Pancreas (tissue), 10 donors: ENCODE measurements at regions not wholly inside any gene's neighbourhood (a gene's known extent, or its start where the extent isn't known, plus 50 kb on each side); places are given as distances from the start of the nearest gene placed in this dataset.

Experiments used
- ATAC-seq, 4 donors: fragments of 200-7000 bp; cut with Tn5 transposase; one replicate each; pipeline versions ENCODE4 v1.8.0 to v1.9.1; 2020; ENCODE audit warnings: mild to moderate bottlenecking in 4 of 4, moderate library complexity in 4 of 4
- DNase-seq, 6 donors: peaks; one replicate each; pipeline ENCODE4 v3.0.0-alpha.2; 2020
- FAIRE-seq: peaks from 2 replicates; lab custom pipeline; 2012; peaks lifted over from hg19 to GRCh38; lab: Jason Lieb, UNC
- H3K27ac ChIP-seq, 4 donors: fragments of 200-600 bp; sonication (generic); 1 replicate in 3 of 4; 2 replicates in 1 of 4; pipeline versions ENCODE4 v1.5.0 to v1.8.0; 2020
- H3K27me3 ChIP-seq, 4 donors: fragments of 200-600 bp; one replicate each; pipeline ENCODE4 v1.8.0; 2021
- H3K36me3 ChIP-seq, 3 donors: fragments of 200-600 bp; sonication (generic) in 1 of 3; one replicate each; pipeline versions ENCODE4 v1.5.0 to v1.8.0; 2020 to 2021
- H3K4me1 ChIP-seq, 3 donors: fragments of 200-600 bp; one replicate each; pipeline ENCODE4 v1.8.0; 2021
- H3K4me3 ChIP-seq, 4 donors: fragments of 200-600 bp; sonication (generic) in 2 of 4; one replicate each; pipeline versions ENCODE4 v1.5.0 to v1.8.0; 2020 to 2021
- H3K9me3 ChIP-seq, 4 donors: fragments of 200-600 bp; one replicate each; pipeline ENCODE4 v1.8.0; 2021
- WGBS, 2 donors: extraction: QIAGEN DNeasy Blood & Tissue Kit; methylation state at CpG; one replicate each; pipeline ENCODE4 v1.1.7; 2013; 5-methylcytosine and 5-hydroxymethylcytosine counted together
- intact Hi-C, 3 donors: fragments of 100-400 bp; cut with DNase I; formaldehyde crosslinking; loops; one replicate each; pipeline versions ENCODE4 v1.11.1 to v1.14.2; 2022
- TF ChIP-seq, protein P1 (sequence below), 4 donors: fragments of 200-600 bp; sonication (generic) in 3 of 4; IDR thresholded peaks; one replicate each; pipeline versions ENCODE4 v1.5.0 to v1.8.0; 2021; ENCODE audit warnings: antibody characterized with exemption in 4 of 4
- donor health status: healthy with polysubstance abuse.
- donor health status: DM: no; HTN: no; CAD: no; lungs with moderate emphysema.
- donor health status: DM: no; HTN: no; CAD: no.
- donor health status: control.
- donor health status: control.
- donor health status: Bipolar disorder and iron deficiency.
- donor health status: DM: yes; HTN: yes; CAD: no.
- donor health status: DM: no; HTN: no; CAD: no.
- donor health status: DM: no; HTN: no; CAD: no.
- donor health status: DM: yes; HTN: yes; CAD: no.

DNA sequence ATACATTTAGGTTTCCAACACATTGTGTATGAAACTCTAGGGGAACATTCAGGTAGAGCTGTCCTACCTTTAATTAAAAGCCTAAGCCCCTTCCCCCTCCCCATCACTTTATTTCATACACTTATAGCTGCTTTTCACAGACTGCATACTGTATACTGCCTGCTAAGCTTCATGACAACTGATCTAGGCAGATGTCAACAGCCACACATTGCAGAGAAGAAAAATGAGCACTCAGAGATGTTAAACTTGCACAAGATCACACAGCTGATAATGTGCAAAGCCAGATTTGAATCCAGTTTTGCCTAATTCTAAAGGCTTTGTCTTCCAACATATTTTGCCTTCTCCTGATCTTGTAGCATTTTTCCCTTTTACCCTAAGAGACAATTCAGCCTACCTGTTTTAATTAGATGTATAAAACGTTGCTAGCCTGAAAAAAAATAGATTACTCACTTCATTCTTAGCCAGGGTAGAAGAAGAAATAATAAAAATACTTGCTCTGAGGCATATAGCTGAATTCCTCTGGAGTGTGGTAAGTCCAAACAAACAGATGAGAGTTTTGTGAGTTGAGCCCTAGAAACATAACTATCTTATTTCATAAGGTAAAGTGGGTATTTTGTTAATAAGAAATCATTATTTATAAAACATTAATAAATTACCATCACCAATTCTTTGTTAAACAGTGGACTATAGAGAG lies 56.9 kb upstream of the CAST start:
- DNase-seq (no peak), FAIRE-seq (no peak), ATAC-seq (no peak)
- no peak overlapping the region for H3K4me3 ChIP-seq
- no peaks in the 10 kb centered on the region for H3K9me3 ChIP-seq
- peaks cover 0 to 4% (median 0%) of the 10 kb centered on the region in 3 donors for H3K4me1 ChIP-seq
- WGBS, 2 donors = 49 to 56% methylated on average over 1 of the region's 1 CpG
- H3K36me3 ChIP-seq = no peaks in the 10 kb centered on the region
- H3K27me3 ChIP-seq = no peaks in the 10 kb centered on the region
- intact Hi-C loops = no loop called here
- TF ChIP-seq, protein P1, sequence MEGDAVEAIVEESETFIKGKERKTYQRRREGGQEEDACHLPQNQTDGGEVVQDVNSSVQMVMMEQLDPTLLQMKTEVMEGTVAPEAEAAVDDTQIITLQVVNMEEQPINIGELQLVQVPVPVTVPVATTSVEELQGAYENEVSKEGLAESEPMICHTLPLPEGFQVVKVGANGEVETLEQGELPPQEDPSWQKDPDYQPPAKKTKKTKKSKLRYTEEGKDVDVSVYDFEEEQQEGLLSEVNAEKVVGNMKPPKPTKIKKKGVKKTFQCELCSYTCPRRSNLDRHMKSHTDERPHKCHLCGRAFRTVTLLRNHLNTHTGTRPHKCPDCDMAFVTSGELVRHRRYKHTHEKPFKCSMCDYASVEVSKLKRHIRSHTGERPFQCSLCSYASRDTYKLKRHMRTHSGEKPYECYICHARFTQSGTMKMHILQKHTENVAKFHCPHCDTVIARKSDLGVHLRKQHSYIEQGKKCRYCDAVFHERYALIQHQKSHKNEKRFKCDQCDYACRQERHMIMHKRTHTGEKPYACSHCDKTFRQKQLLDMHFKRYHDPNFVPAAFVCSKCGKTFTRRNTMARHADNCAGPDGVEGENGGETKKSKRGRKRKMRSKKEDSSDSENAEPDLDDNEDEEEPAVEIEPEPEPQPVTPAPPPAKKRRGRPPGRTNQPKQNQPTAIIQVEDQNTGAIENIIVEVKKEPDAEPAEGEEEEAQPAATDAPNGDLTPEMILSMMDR (IDR thresholded peaks at IDR 0.05) = no peak
- H3K27ac ChIP-seq = no peak overlapping the region

- H3K27me3 ChIP-seq = no peaks in the 10 kb centered on the region
- H3K9me3 ChIP-seq = no peaks in the 10 kb centered on the region
- H3K36me3 ChIP-seq = no peaks in the 10 kb centered on the region
- no peak overlapping the region for H3K4me3 ChIP-seq
- FAIRE-seq (no peak), DNase-seq (no peak), ATAC-seq (no peak)
- no peaks in the 10 kb centered on the region for H3K4me1 ChIP-seq
- intact Hi-C loops = no loop called here
- H3K27ac ChIP-seq = no peak overlapping the region
- TF ChIP-seq, protein P1 (IDR thresholded peaks at IDR 0.05) = no peak
- WGBS, 2 donors = 0 to 100% methylated on average over 1 of the region's 1 CpG
Observed at GRCh38 chr5:96609369-96609768, 52.8 kb upstream of the CAST start.

GRCh38 chr5:96610747-96611146 lies 51.4 kb upstream of the CAST start:
- H3K27me3 ChIP-seq = no peaks in the 10 kb centered on the region
- no peak for FAIRE-seq
- 91 to 92% methylated on average over 4 of the region's 4 CpGs for WGBS, 2 donors
- H3K4me1 ChIP-seq = no peaks in the 10 kb centered on the region
- H3K4me3 ChIP-seq = no peak overlapping the region
- no peaks in the 10 kb centered on the region for H3K9me3 ChIP-seq
- no peak overlapping the region for H3K27ac ChIP-seq
- intact Hi-C loops = no loop called here
- no peaks in the 10 kb centered on the region for H3K36me3 ChIP-seq
- TF ChIP-seq, protein P1 (IDR thresholded peaks at IDR 0.05) = no peak
- no peak for DNase-seq
- ATAC-seq = no peak

DNA sequence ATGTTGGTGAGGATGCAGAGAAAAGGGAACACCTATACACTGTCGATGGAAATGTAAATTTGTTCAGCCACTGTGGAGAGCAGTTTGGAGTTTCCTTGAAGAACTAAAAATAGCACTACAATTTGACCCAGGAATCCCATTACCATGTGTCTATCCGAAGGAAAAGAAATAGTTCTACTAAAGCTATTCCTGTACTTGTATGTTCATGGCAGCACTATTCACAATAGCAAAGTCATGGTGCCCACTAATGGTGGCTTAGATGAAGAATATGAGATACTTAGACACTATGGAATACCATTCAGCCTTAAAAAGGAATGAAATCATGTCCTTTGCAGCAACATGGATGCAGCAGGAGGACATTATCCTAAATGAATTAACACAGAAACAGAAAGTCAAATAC lies 50.2 kb upstream of the CAST start:
- no peak for FAIRE-seq
- WGBS, 2 donors = 21 to 66% methylated on average over 2 of the region's 2 CpGs

More for the DNA sequence above, 50.2 kb upstream of the CAST start:
- Histone ChIP-seq H3K27ac (no peak overlapping the region), H3K4me3 (no peak overlapping the region), H3K4me1 (no peaks in the 10 kb centered on the region), H3K27me3 (no peaks in the 10 kb centered on the region), H3K36me3 (no peaks in the 10 kb centered on the region), H3K9me3 (no peaks in the 10 kb centered on the region)
- DNase-seq (no peak), ATAC-seq (no peak)
- intact Hi-C loops = no loop called here
- TF ChIP-seq, protein P1 (IDR thresholded peaks at IDR 0.05) = no peak
